ENCODE measurements at regions not wholly inside any gene's neighbourhood (a gene's known extent, or its start where the extent isn't known, plus 50 kb on each side); places are given as distances from the start of the nearest gene placed in this dataset.

- no peaks in the 10 kb centered on the region for H3F3A ChIP-seq (replicated peaks; ENCODE audit: low read depth)
- 0 out of 3 replicates have a peak, but pooled peaks cover 2% of the 10 kb centered on the region for H3K36me3 Mint-ChIP-seq (ENCODE audit: low read depth)
- H4K20me1 ChIP-seq (replicated peaks; ENCODE audit: insufficient read depth), result no peaks in the 10 kb centered on the region
- no peak for DNase-seq (ENCODE audit: low spot score)
- no peak overlapping the region for H3K27ac Mint-ChIP-seq
- no peaks in the 10 kb centered on the region for H3K9me2 ChIP-seq (ENCODE audit: insufficient read depth)
- H3K36me3 ChIP-seq (ENCODE audit: insufficient read depth), result no peaks in the 10 kb centered on the region
- H2AFZ ChIP-seq, result no peak overlapping the region
- H3K4me3 ChIP-seq, result no peak overlapping the region
- no peak overlapping the region for H3K4me3 Mint-ChIP-seq
- H3K4me2 ChIP-seq, result no peak overlapping the region
- ATAC-seq, result no peak
- H3K27ac ChIP-seq (ENCODE audit: low read depth), result no peak overlapping the region
- TF ChIP-seq REST (IDR thresholded peaks at IDR 0.05; ENCODE audit: unreplicated experiment) (no peak), ZNF331 (CRISPR knock-in tag; IDR thresholded peaks at IDR 0.05; ENCODE audit: low read depth) (no peak), POLR2AphosphoS5 (IDR thresholded peaks at IDR 0.05; ENCODE audit: low read depth) (no peak), STAT1 (IDR thresholded peaks at IDR 0.05; ENCODE audit: unreplicated experiment) (no peak), ETS1 (IDR thresholded peaks at IDR 0.05) (no peak), CREB1 (CRISPR knock-in tag; IDR thresholded peaks at IDR 0.05; ENCODE audit: low read depth) (no peak), EZH2 (IDR thresholded peaks at IDR 0.05; ENCODE audit: low read depth, unreplicated experiment) (no peak), ZNF114 (CRISPR knock-in tag; IDR thresholded peaks at IDR 0.05) (no peak), CTCF (conservative IDR thresholded peaks at IDR 0.05; ENCODE audit: low read depth in 2 of 2) (no peak), JUNB (IDR thresholded peaks at IDR 0.05; ENCODE audit: unreplicated experiment) (no peak), EZH2phosphoT487 (IDR thresholded peaks at IDR 0.05; ENCODE audit: unreplicated experiment) (no peak), NANOG (IDR thresholded peaks at IDR 0.05; ENCODE audit: borderline replicate concordance) (no peak)
- TF ChIP-seq, protein P1, sequence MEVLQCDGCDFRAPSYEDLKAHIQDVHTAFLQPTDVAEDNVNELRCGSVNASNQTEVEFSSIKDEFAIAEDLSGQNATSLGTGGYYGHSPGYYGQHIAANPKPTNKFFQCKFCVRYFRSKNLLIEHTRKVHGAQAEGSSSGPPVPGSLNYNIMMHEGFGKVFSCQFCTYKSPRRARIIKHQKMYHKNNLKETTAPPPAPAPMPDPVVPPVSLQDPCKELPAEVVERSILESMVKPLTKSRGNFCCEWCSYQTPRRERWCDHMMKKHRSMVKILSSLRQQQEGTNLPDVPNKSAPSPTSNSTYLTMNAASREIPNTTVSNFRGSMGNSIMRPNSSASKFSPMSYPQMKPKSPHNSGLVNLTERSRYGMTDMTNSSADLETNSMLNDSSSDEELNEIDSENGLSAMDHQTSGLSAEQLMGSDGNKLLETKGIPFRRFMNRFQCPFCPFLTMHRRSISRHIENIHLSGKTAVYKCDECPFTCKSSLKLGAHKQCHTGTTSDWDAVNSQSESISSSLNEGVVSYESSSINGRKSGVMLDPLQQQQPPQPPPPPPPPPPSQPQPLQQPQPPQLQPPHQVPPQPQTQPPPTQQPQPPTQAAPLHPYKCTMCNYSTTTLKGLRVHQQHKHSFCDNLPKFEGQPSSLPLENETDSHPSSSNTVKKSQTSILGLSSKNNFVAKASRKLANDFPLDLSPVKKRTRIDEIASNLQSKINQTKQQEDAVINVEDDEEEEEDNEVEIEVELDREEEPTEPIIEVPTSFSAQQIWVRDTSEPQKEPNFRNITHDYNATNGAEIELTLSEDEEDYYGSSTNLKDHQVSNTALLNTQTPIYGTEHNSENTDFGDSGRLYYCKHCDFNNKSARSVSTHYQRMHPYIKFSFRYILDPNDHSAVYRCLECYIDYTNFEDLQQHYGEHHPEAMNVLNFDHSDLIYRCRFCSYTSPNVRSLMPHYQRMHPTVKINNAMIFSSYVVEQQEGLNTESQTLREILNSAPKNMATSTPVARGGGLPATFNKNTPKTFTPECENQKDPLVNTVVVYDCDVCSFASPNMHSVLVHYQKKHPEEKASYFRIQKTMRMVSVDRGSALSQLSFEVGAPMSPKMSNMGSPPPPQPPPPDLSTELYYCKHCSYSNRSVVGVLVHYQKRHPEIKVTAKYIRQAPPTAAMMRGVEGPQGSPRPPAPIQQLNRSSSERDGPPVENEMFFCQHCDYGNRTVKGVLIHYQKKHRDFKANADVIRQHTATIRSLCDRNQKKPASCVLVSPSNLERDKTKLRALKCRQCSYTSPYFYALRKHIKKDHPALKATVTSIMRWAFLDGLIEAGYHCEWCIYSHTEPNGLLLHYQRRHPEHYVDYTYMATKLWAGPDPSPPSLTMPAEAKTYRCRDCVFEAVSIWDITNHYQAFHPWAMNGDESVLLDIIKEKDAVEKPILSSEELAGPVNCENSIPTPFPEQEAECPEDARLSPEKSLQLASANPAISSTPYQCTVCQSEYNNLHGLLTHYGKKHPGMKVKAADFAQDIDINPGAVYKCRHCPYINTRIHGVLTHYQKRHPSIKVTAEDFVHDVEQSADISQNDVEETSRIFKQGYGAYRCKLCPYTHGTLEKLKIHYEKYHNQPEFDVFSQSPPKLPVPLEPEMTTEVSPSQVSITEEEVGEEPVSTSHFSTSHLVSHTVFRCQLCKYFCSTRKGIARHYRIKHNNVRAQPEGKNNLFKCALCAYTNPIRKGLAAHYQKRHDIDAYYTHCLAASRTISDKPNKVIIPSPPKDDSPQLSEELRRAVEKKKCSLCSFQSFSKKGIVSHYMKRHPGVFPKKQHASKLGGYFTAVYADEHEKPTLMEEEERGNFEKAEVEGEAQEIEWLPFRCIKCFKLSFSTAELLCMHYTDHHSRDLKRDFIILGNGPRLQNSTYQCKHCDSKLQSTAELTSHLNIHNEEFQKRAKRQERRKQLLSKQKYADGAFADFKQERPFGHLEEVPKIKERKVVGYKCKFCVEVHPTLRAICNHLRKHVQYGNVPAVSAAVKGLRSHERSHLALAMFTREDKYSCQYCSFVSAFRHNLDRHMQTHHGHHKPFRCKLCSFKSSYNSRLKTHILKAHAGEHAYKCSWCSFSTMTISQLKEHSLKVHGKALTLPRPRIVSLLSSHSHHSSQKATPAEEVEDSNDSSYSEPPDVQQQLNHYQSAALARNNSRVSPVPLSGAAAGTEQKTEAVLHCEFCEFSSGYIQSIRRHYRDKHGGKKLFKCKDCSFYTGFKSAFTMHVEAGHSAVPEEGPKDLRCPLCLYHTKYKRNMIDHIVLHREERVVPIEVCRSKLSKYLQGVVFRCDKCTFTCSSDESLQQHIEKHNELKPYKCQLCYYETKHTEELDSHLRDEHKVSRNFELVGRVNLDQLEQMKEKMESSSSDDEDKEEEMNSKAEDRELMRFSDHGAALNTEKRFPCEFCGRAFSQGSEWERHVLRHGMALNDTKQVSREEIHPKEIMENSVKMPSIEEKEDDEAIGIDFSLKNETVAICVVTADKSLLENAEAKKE (CRISPR knock-in tag; IDR thresholded peaks at IDR 0.05), result no peak
- H3K27me3 ChIP-seq (ENCODE audit: insufficient read depth), result no peaks in the 10 kb centered on the region
- H3K4me1 Mint-ChIP-seq, result peaks cover 13% of the 10 kb centered on the region
- peaks cover 3% of the 10 kb centered on the region; the same call in 1 of the 3 replicates for H3K9me3 Mint-ChIP-seq
- H3K4me1 ChIP-seq (ENCODE audit: insufficient read depth), result peaks cover 5% of the 10 kb centered on the region; the same call in 1 of the 2 replicates
- H3K79me2 ChIP-seq (replicated peaks; ENCODE audit: insufficient read depth), result no peaks in the 10 kb centered on the region
- no peaks in the 10 kb centered on the region for H3K27me3 Mint-ChIP-seq (ENCODE audit: insufficient read depth, low read depth, poor library complexity)
These were observed 568.3 kb downstream of the INHBA start for GRCh38 chr7:41134300-41135255.

Measured in GM23338 (cell line).